ENCODE measurements at regions not wholly inside any gene's neighbourhood (a gene's known extent, or its start where the extent isn't known, plus 50 kb on each side); places are given as distances from the start of the nearest gene placed in this dataset.

GRCh38 chr5:54611290-54611951 lies 93.9 kb downstream of the SNX18 start:
- no peak for DNase-seq (ENCODE audit: low spot score)

GRCh38 chr5:54610197-54610944 lies 92.8 kb downstream of the SNX18 start:
- no peak for DNase-seq (ENCODE audit: low spot score)

GRCh38 chr5:54608423-54609085 lies 91.0 kb downstream of the SNX18 start:
- DNase-seq (ENCODE audit: low spot score): no peak

- DNase-seq (ENCODE audit: low spot score): no peak
Measured at GRCh38 chr5:54607006-54607405, 89.4 kb downstream of the SNX18 start.

- DNase-seq (ENCODE audit: low spot score): no peak
Measured at GRCh38 chr5:54603372-54603771, 85.8 kb downstream of the SNX18 start.

GRCh38 chr5:54602475-54602874 lies 84.9 kb downstream of the SNX18 start:
- no peak for DNase-seq (ENCODE audit: low spot score)

GRCh38 chr5:54601411-54602230 lies 84.1 kb downstream of the SNX18 start:
- DNase-seq (ENCODE audit: low spot score): no peak
